ENCODE measurements at regions not wholly inside any gene's neighbourhood (a gene's known extent, or its start where the extent isn't known, plus 50 kb on each side); places are given as distances from the start of the nearest gene placed in this dataset.

- TF ChIP-seq CTCF (IDR thresholded peaks at IDR 0.05; ENCODE audit: low read depth, low read length, poor library complexity, severe bottlenecking) = no peak
- no peak for TF ChIP-seq EZH2phosphoT487 (IDR thresholded peaks at IDR 0.05; ENCODE audit: borderline replicate concordance, low read length)
These were observed 683.8 kb upstream of the EEF2KMT start for GRCh38 chr16:5781436-5781835.
